LNCAP (cell line): ENCODE measurements at regions not wholly inside any gene's neighbourhood (a gene's known extent, or its start where the extent isn't known, plus 50 kb on each side); places are given as distances from the start of the nearest gene placed in this dataset.

Experiments
- CTCF ChIP-seq: fragments of 450-650 bp; IDR thresholded peaks from 2 replicates; pipeline ENCODE4 v1.5.1; 2017; ENCODE audit warnings: mild to moderate bottlenecking

- TF ChIP-seq CTCF: no peak
Observed at GRCh38 chr6:27556406-27556805, 83.5 kb upstream of the ZNF184 start.

- no peak for TF ChIP-seq CTCF
Observed at GRCh38 chr6:27553123-27553904, 80.4 kb upstream of the ZNF184 start.

- TF ChIP-seq CTCF: no peak
Observed at GRCh38 chr6:27551607-27552006, 78.7 kb upstream of the ZNF184 start.

GRCh38 chr6:27550692-27551091 lies 77.8 kb upstream of the ZNF184 start:
- TF ChIP-seq CTCF: no peak

GRCh38 chr6:27547157-27548075 lies 74.5 kb upstream of the ZNF184 start:
- TF ChIP-seq CTCF: no peak

- TF ChIP-seq CTCF: no peak
Observed at GRCh38 chr6:27546522-27546921, 73.6 kb upstream of the ZNF184 start.

- no peak for TF ChIP-seq CTCF
Observed at GRCh38 chr6:27545271-27546046, 72.6 kb upstream of the ZNF184 start.
